ENCODE measurements at regions not wholly inside any gene's neighbourhood (a gene's known extent, or its start where the extent isn't known, plus 50 kb on each side); places are given as distances from the start of the nearest gene placed in this dataset.

GRCh38 chr6:93165850-93166430 is 253.4 kb downstream of the EPHA7 start:
- H3K4me3 ChIP-seq (ENCODE audit: low read depth, poor library complexity, severe bottlenecking): no peak overlapping the region
- 39 to 55% methylated on average over 3 of the region's 3 CpGs for WGBS, 2 donors
- TF ChIP-seq CTCF (IDR thresholded peaks at IDR 0.05) (no peak), POLR2A (IDR thresholded peaks at IDR 0.05) (no peak)
- intact Hi-C loops (cut with DNase I; ENCODE audit: low total_unique reads): no loop called here
- no peak for DNase-seq (ENCODE audit: low spot score in 2 of 2)

GRCh38 chr6:93164781-93165180 is 254.6 kb downstream of the EPHA7 start:
- intact Hi-C loops (cut with DNase I; ENCODE audit: low total_unique reads): no loop called here
- no peak overlapping the region for H3K4me3 ChIP-seq (ENCODE audit: low read depth, poor library complexity, severe bottlenecking)
- TF ChIP-seq CTCF (IDR thresholded peaks at IDR 0.05): no peak
- TF ChIP-seq POLR2A (IDR thresholded peaks at IDR 0.05): no peak
- no peak for DNase-seq (ENCODE audit: low spot score in 2 of 2)

DNA sequence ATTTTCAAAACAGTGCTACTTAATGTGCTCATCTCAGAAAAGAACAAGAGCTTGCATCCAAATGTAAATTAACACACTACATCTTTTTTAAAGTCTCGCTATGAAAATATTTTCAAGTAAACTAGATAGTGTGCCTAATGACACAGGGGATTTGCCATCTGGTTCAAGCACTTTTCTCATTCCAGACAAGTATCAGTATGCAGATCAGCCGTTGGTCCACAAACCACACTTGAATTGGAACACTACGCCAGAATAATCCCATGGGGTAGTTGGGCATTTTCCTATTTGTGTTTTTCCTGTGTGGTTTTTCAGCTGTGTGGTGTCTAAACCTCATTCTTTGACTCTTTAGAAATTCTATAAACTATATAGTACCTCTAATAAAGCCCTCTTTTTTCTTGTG is 256.2 kb downstream of the EPHA7 start:
- DNase-seq (ENCODE audit: low spot score in 2 of 2): no peak
- 65 to 67% methylated on average over 3 of the region's 3 CpGs for WGBS, 2 donors
- H3K4me3 ChIP-seq (ENCODE audit: low read depth, poor library complexity, severe bottlenecking): no peak overlapping the region
- TF ChIP-seq POLR2A (IDR thresholded peaks at IDR 0.05): no peak
- TF ChIP-seq CTCF (IDR thresholded peaks at IDR 0.05): no peak
- intact Hi-C loops (cut with DNase I; ENCODE audit: low total_unique reads): no loop called here

- DNase-seq (ENCODE audit: low spot score in 2 of 2): no peak
- 74 to 86% methylated on average over 4 of the region's 4 CpGs for WGBS, 2 donors
- intact Hi-C loops (cut with DNase I; ENCODE audit: low total_unique reads): no loop called here
- TF ChIP-seq CTCF (IDR thresholded peaks at IDR 0.05) (no peak), POLR2A (IDR thresholded peaks at IDR 0.05) (no peak)
- no peak overlapping the region for H3K4me3 ChIP-seq (ENCODE audit: low read depth, poor library complexity, severe bottlenecking)
Observed at GRCh38 chr6:93139408-93140081, 279.8 kb downstream of the EPHA7 start.

- no peak for TF ChIP-seq POLR2A (IDR thresholded peaks at IDR 0.05)
- no peak overlapping the region for H3K4me3 ChIP-seq (ENCODE audit: low read depth, poor library complexity, severe bottlenecking)
- 85% methylated on average over 2 of the region's 2 CpGs for WGBS, 2 donors
- intact Hi-C loops (cut with DNase I; ENCODE audit: low total_unique reads): no loop called here
- no peak for DNase-seq (ENCODE audit: low spot score in 2 of 2)
Observed at GRCh38 chr6:93136111-93136510, 283.2 kb downstream of the EPHA7 start.

GRCh38 chr6:93124006-93124632 is 295.2 kb downstream of the EPHA7 start:
- DNase-seq (ENCODE audit: low spot score in 2 of 2): no peak
- no peak overlapping the region for H3K4me3 ChIP-seq (ENCODE audit: low read depth, poor library complexity, severe bottlenecking)
- intact Hi-C loops (cut with DNase I; ENCODE audit: low total_unique reads): no loop called here
- no peak for TF ChIP-seq CTCF (IDR thresholded peaks at IDR 0.05)
- TF ChIP-seq POLR2A (IDR thresholded peaks at IDR 0.05): no peak
- WGBS, 2 donors: 66 to 75% methylated on average over 2 of the region's 2 CpGs
